ENCODE measurements at regions not wholly inside any gene's neighbourhood (a gene's known extent, or its start where the extent isn't known, plus 50 kb on each side); places are given as distances from the start of the nearest gene placed in this dataset.
"Not testable (repeated sequence)": the region's sequence is repeated elsewhere in the genome, so short reads cannot be mapped to it uniquely, and the experiment has no call there.

DNA sequence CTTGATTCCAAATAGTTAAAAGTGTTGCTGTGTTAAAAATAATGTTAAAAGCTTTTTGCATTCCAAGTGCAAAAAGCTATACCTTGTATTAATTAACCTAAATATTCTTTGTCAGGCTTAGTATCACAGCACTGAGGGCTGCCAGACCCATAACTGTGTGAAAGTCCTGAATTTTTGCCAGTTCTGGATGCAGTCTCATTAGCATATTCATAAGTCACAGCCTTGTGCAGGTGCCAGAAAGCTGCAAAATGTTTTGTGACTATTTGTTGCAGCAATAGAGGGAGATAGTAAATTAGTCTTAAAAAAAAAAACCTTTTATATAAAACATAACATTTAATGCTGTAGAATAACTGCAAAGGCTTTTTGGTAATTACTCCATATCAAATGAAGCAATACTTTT, 56.6 kb downstream of the SLITRK1 start:
- no peak for DNase-seq (ENCODE audit: low spot score)

DNA sequence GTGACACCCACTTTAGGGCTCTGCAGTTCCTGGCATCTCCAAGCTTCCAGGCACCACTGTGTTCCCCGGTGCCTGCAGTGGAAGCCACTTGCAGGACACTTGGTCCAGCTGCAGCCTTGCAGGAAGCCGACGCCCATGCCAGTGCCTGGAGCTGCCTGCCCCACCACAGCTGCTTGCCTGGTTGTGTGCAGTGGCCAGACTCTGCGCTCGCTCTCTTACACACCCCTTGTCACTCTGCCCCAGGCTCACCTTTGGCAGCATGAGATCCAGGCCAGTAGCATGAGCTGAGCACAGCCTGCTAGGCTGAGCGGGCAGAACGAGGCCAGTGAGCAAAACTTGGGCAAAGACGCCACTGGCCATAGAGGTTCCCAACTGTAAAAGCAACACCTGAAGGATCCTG, 57.7 kb downstream of the SLITRK1 start:
- no peak for DNase-seq (ENCODE audit: low spot score)

DNA sequence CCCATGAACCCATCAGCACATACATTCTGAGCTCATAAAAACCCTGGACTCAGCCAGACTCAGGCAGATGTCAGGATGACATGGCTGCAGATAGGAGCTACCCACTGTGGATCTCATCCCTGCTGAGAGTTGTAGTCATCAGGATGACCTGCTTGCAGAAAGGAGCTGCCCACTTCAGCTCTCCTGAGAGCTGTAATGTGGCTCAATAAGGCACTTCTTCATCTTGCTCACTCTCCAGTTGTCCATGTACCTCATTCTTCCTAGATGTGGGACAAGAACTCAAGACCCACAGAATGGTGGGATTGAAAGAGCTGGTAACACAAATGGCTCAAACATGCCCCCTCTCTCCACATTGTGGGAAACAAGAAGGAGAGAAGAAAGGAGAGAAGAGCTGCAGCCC, 58.2 kb downstream of the SLITRK1 start:
- DNase-seq (ENCODE audit: low spot score), result no peak

DNA sequence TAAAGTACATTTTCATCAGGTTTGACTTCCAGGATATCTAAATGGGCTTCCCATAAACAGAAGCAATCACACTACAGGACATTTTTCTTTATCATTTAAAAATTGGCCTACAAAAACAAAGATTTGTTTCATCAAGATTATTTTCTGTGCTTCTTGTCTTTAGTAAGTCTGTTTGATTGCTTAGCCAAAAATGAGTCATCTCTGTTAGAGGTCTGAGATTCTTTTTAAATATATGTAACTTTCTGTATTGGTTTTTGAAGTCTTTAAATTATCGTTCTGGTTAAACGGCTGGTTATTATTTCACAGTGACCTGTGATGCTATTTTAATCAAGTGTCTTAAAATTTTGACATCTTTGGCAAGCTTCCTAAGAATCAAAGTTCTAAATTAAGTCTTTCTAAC, 62.7 kb downstream of the SLITRK1 start:
- DNase-seq (ENCODE audit: low spot score), result no peak

DNA sequence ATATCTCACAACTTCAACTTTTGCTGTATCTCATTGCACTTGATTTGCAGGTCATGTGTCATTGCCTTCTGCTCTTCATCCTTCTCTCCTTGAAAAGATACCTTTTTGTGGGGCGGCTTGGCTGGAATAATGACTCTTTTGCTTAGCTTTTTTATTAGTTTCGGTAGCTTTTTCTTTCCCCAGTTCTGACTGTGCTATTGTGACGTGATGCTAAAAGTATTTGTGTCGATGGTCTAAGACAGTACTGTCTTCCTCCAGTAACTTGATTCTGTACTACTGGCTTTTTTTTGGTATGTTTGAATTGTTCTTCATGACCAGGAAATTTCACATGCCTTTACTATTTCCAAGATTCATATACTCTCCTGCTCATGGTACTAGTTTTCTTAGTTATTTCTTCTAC, 63.1 kb downstream of the SLITRK1 start:
- no peak for DNase-seq (ENCODE audit: low spot score)

DNA sequence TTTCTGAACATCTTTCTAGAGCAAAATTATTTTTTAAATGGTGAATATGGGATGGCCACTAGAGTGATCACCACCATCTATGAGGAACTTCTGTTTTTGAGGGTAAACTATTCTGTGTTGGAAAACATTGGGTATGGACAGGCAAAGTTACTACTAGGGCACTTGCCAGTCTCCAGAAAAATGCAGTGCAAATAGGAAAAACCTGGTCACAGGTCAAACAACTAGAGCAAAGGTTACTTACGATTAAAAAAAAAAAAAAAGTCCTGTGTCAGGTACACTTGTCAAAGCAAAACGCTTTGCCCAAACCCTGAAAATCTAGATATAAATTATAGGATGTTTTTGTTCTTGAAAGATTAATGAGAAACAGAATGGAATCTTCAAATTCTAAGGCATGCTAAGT, 66.2 kb downstream of the SLITRK1 start:
- DNase-seq (ENCODE audit: low spot score), result no peak

DNA sequence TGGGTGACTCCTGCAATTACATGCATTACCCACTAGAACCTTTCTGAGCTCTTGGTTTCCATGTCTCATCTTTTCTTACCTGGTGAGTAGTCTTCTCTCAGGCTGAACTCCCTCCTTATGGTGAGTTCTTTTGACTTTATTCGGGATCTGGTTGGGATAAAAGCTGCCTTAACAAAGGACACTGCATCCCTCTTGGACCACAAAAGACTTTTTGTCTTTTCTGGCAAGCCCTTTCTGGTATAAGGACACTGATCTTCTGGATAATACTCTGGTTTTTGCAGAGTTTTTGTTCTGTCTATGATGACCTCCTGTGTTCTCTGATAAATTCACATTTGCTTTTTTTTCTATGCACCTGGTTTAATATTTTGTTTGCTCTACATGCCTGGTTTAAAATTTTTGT, 66.7 kb downstream of the SLITRK1 start:
- no peak for DNase-seq (ENCODE audit: low spot score)

DNA sequence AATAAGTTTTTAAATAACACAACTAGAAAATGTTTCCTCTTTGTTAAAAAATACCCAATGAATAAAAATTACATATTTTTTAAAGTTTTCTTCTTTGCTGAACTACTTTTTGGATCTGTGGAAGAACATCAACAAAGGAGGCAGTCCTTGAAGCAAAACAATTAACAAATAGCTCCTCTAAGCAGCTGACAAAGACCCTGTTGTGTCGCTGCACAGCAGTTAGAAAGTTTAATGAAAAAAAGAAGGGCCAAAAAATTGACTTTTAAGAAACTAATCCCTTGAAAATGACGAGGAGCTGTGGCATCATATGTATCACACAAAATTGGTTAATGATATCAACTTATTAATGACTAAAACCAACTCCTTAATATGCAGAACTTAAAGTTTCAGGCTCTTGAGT, 72.1 kb downstream of the SLITRK1 start:
- no peak for DNase-seq (ENCODE audit: low spot score)

DNA sequence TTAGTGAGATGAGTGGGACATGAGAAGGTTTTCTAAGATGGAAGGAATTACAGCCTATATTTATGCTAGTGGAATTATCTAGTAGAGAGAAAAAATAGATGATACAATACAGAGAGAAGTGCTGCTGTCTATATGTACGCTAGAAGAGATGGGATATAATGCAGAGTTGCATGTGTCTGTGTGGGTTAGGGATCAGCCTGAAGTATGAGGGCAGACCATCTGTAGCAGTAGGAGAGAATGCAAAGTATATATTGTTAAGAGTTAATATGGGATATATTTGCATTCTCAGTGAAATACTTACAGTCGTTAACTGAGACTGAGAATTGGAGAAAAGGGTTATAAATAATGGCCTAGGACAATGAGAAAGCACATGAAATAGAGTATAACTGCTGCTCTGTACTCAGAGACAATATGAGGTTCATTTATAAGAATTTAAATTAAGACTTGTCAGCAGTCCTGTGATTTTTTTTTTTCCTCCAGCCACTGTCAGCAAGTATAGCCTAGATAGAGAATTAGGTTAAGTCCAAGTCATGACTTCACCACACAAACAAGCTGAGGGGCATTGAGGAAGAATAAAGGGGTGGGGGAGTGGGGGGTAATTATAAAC, 77.8 kb downstream of the SLITRK1 start:
- DNase-seq (ENCODE audit: low spot score), result no peak

DNA sequence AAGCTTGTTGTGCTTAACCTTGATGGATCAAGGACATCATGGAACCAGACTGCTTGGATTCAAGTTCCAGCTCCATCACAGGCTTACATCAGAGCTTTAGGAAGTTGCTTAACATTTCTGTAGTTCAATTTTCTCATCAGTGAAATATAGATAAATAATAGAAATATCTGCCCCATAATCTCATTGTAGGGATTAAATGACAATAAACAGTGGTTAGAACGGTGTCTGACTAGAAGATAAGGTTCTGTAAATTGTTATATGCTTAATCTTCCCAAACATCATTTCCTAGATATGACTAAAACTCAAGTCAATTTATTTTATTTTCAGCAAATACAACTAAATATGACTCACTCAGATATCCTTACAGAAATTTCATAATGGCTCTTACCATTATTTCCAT, 83.5 kb downstream of the SLITRK1 start:
- DNase-seq (ENCODE audit: low spot score), result no peak

DNA sequence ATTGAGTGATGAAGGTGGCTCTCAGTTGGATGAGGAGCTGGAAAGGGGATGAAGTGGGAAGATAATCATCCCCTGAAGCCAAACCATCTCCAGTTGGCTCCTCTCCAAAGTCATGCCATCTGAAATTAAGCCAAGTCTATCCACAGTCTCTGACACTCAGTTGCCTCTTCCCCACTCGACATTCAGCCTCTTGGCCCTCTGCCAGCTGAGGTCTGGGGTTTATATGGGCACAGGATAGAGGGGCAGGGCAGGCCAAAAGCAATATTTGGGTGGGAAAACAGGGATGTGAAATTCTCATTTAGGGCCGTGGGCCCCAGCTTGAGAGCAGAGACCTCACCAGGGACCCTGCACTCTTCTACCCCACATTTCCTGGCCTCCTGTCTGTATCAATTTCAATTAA, 85.9 kb downstream of the SLITRK1 start:
- no peak for DNase-seq (ENCODE audit: low spot score)

DNA sequence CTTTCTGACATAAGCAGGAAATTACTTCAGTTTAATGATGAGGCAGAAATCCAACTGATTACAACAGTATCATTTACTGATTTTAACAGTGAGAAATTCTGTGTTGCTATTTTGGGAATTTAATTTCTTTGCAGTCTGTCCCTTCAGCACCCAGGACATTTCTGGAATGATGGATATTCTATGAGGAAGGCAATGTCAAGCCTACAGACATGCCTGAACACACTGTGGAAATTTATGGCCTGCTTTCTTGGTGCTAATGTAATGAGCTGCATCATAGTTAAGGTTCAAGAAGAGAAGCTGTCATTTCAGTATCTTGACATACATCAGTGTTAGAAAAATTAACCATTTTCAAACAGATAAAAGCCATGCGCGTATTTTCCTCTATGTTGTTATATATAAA, 87.7 kb downstream of the SLITRK1 start:
- DNase-seq (ENCODE audit: low spot score), result no peak

DNA sequence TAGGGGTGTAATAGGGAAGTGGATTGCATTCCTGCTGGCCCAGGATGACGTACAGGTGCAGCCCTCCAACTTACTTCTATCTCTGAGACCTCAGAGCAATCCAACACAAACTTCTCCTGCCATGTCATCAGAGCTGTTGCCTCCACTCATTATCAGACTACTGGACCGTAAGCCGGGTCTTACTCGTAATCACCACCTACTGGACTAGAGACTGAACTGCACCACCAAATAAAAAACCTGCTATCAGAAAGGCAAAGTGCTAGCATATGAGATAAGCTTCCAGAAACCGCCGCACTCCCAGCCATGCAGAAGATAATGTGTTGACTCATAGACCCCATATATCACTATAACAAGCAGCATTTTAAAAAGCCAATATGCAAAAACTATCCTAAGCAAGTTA, 102.0 kb downstream of the SLITRK1 start:
- peak; percentile 24 for DNase-seq (ENCODE audit: low spot score)

DNA sequence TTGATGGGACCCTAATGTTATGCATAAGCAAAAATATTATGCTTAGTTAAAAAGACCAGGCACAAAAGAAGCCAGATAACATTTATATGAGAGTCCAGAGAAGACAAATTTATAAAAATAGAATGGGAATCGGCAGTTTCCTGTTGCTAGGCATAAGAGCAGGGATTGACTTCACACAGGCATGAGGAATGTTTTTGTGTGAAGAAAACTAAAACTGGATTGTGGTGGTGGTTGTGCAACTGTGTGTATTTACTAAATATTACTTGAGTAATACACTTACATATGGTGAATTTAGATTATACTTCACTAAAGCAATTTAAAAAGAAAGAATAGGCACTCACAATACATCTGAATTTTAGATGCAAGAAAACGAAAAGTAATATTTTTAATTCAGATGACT, 108.3 kb downstream of the SLITRK1 start:
- DNase-seq (ENCODE audit: low spot score), result no peak

DNA sequence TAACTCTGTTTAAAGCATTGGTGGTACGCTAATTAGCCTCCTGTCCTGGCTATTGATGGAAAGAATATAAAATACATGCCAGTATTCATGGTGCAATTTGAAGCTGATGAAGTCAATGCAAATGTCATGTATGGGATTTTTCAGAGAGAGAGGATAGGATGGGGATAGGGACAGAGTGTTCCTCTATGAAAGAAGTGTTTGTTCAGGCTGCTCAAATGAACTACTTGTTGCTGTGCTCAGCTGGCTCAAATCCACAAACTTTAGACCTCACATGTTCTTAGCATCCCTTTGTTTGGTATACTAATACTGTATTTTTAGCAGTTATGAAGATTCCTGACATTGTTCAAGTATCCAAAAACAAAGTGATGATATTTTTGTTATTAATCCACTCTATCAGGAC, 116.5 kb downstream of the SLITRK1 start:
- DNase-seq (ENCODE audit: low spot score), result no peak

DNA sequence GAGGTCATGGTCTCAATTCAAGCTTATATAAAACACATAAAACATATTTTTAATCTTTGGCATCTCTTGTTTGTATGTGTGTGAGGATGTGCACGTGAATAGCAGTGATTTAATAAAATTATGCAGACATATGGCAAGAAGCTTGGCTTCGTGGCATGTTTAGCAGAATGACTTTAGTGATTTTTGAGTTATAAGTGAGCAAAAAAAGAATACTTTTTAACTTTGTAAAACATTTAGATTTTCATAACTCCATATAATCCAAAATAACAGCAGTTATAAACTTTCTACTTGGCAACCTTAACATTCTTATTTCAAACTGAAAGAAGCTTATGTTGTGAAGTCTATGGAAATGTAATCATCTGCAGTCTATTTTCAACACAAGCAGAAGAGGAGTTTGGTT, 120.6 kb downstream of the SLITRK1 start:
- no peak for DNase-seq (ENCODE audit: low spot score)

DNA sequence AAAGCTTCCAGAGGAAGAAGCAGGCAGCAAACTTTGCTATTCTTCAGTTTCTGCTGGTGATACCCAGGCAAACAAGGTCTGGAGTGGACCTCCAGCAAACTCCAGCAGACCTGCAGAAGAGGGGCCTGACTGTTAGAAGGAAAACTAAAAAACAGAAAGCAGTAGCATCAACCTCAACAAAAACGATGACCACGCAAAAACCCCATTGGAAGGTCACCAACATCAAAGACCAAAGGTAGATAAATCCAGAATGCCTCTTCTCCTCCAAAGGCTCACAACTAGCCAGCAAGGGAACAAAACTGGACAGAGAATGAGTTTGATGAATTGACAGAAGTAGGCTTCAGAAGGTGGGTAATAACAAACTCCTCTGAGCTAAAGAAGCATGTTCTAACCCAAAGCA, 127.1 kb downstream of the SLITRK1 start:
- not testable (repeated sequence) for DNase-seq (ENCODE audit: low spot score)

DNA sequence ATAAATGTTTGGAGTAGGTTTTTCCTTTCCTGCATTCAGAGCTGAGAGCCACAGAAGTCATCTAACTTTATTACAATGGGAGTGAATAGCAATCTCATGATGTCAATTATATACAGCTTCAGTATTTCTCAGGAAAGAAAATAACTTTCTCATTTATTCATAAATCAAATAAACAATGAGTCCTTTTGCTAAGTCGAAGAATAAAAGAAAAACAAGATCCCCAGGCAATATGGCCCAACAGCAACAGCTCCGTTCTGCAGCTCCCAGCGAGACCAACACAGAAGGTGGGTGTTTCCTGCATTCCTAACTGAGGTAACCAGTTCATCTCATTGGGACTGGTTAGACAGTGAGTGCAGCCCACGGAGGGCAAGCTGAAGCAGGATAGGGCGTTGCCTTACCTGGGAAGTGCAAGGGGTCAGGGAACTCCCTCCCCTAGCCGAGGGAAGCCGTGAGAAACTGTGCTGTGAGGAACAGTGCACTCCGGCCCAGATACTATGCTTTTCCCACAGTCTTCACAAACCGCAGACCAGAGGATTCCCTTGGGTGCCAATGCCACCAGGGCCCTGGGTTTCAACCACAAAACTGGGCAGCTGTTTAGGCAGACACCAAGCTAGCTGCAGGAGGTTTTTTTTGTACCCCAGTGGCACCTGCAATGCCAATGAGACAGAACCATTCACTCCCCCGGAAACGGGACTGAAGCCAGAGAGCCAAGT, 128.2 kb downstream of the SLITRK1 start:
- no peak for DNase-seq (ENCODE audit: low spot score)

DNA sequence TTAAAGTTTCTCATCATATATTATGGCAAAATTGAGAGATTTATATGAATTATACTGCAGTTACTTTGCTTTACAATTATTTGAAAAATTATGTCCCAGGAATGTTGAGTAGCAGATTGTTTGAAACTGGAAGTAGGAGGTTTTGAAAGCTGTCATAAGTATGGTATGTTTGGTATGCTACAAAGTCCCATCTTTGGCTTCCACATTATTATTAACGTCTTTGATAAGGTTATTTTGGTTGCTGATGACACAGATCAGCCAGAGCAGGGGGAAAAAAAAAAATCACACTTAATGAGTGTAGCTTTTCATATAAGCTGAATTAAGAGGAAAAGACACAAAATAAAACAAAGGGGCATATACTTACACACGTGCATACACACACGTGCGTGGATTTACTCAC, 130.1 kb downstream of the SLITRK1 start:
- DNase-seq (ENCODE audit: low spot score), result no peak

DNA sequence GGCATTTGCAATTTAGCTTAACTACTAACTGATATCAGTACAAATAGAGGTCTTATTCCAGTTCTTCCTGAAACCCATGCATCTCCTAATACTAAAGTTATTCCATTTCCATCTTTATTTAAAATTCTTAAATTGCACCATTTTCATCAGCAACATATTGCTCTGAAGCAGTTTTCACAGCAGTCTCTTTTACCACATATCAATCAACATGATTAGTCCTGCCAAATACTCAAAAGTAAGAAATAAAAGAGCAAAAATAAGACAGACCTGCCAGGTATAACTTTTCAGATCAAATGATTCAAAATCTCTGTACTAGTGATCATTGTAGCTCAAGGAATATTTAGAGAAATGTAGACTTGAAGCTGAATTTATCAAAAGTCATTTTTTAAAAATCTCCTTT, 141.7 kb downstream of the SLITRK1 start:
- no peak for DNase-seq (ENCODE audit: low spot score)

DNA sequence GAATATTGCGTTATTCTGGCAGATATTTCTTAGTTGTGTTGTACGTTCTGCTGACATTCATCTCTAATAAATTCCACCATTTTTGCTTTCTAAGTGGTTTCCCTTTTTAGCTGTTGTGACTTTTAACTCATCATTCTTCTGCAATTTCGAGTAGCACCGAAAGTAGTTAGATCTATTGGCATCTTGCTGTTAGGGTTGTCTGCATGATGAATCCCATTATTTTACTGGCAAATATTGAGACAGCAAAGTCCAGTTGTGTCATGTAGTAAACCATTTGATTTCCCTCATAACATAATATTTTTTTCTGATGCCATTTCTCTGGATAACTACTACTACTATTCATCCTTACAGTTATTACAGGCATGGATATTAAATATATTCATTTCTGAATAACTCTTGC, 143.9 kb downstream of the SLITRK1 start:
- no peak for DNase-seq (ENCODE audit: low spot score)

DNA sequence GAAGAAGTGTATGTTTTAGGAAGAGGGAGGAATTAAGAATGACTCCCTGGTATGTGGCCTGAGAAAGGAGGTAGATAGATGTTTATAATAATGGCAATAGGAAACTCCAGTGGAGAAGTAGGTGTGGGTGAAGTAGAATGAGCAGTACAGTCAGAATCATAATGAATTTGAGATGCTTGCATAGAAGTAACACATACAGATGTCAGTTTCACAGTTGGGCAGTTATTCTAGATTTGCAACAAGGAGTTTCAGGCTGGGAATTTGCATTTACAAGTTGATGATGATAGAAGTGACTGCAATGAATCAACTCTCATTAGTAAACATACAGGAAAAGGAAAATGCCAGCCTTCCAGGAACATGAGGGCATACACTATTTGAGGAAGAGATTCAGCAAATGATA, 149.0 kb downstream of the SLITRK1 start:
- no peak for DNase-seq (ENCODE audit: low spot score)

DNA sequence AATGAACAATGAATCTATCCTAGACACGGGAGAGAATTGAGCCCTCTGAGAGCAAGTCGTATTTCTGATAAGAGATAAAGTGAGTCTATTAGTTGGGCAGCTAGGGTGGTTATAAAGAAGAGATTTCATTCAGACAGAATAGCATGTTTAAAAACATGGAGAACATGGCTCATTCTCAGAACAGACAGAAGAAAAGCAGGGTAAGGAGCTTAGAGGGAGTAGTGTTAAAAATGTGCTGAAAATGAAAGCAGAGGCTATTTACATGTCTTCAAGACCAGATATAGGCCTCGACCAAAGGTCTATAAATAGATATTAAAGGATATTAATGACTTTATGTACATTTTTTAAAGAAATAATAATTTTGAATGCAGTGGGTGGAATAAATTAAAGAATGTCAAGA, 149.5 kb downstream of the SLITRK1 start:
- DNase-seq (ENCODE audit: low spot score), result no peak

DNA sequence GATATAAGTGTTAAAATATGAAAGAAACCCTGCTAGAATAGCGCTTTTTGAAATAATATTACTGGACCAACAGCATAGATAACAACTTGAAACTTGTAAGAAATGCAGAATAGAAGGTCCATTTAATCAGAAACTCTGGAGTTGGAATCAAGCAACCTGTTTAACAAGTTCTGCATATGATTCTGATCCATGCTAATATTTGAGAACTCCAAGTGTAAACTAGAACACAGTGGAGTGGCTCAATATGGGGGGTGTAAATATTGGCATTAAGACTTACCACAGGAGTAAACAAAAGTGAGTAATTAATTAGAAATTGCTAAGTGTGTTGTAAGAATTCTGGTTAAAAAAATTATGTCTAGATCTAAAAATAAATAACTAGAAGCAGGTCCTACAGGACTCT, 151.2 kb downstream of the SLITRK1 start:
- DNase-seq (ENCODE audit: low spot score), result no peak

Measured in H4 (cell line).